HEK293 (cell line): ENCODE measurements at regions not wholly inside any gene's neighbourhood (a gene's known extent, or its start where the extent isn't known, plus 50 kb on each side); places are given as distances from the start of the nearest gene placed in this dataset.

Experiments used
- CTCF ChIP-seq: fragments of 450-650 bp; formaldehyde crosslinking; IDR thresholded peaks from 2 replicates; pipeline ENCODE4 v1.5.1; 2016; ENCODE audit warnings: missing biosample characterization, missing genetic modification characterization
- ZNF274 ChIP-seq, 2 experiments: fragments of 200-500 bp in 1 of 2; fragments of 450-650 bp in 1 of 2; sonication (Bioruptor generic) in 1 of 2; formaldehyde crosslinking in 1 of 2; IDR thresholded peaks; 2 replicates each; pipeline versions ENCODE4 v1.5.1 to v1.6.1; 2014 to 2016; ENCODE audit warnings: borderline replicate concordance in 1 of 2, inconsistent platforms in 1 of 2, low read length in 1 of 2, missing biosample characterization in 1 of 2, missing genetic modification characterization in 1 of 2

- no peak for TF ChIP-seq CTCF (tag by site-specific recombination)
- TF ChIP-seq ZNF274 (IDR thresholded peaks at IDR 0.05; ENCODE audit: low read length) = no peak
- no peak for TF ChIP-seq ZNF274 (tag by site-specific recombination; IDR thresholded peaks at IDR 0.05; ENCODE audit: borderline replicate concordance)
These were observed 348.2 kb downstream of the PDGFC start for GRCh38 chr4:156623376-156623775.
